AML-193 (cell line): ENCODE measurements at regions not wholly inside any gene's neighbourhood (a gene's known extent, or its start where the extent isn't known, plus 50 kb on each side); places are given as distances from the start of the nearest gene placed in this dataset.

Source experiments
- DNase-seq, 2 experiments: peaks; one replicate each; lab custom pipeline; 2025; lab: John Stamatoyannopoulos, UW

DNA sequence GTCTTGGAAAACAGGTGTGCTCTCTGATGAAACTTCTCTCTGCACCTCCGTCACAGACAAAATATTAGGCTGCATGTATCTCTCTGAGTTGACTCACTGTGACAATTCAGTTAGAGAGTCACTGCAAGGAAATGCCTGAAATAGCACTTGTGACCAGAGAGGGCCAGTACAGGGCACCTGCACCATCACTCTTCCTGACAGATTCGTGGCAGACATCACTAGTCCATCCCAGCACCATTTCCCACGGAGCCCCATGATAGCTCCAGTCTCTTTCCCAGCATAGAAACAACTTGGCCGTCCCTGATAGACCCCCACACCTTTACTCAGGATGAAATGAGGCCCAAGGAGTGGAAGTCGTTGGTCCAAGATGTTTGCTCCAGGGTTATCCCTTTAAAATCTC, 73.3 kb upstream of the ISX start:
- no peak for DNase-seq

DNA sequence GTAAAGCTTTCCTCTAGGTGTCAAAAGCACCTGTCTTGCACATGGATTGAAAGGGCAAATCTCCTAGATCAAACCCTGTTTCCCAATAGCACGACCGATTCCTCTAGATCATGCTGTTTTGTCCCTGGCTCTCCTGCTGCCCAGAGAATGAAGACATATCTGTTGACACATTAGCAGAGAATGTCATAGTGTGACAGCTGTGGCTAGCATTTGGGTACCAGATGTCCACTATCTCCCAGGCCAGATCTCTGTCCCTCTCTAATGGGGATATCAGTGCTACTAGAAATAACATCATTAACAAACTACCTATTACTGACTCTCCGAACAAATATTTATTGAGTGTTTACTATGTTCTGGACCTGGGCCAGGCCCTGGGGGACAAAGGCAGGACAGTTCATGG, 72.4 kb upstream of the ISX start:
- DNase-seq = no peak

DNA sequence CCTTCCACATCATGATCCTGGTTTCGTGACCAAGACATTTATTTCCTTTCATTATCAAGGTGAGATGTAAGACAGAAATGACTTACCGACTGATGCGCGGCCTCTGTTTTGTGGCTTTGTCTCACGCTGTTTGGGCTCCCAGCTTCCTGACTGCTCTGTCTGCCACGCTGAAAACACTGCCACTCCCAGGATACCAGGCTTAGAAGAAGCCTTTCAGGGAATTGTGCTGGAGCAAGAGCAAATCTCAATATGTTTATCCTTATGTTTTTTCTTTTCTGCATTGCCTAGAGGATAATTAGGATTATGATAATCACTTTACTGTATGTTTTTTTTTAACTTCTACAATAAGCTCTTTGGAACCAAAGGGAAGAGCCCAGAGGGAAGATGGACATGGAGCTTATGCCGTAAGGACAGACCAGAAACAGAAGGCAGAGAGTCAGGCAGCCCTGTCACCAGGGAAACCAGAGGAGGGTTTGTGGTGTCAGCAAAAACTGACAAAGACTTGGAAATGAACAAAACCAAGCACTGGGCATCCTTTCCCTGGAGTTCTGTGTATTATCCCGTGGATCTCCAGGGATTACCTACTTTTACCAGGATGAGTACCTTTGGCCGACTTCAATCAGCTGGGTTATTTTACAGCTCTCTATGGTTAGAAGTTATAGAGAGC, 68.2 kb upstream of the ISX start:
- no peak for DNase-seq

DNA sequence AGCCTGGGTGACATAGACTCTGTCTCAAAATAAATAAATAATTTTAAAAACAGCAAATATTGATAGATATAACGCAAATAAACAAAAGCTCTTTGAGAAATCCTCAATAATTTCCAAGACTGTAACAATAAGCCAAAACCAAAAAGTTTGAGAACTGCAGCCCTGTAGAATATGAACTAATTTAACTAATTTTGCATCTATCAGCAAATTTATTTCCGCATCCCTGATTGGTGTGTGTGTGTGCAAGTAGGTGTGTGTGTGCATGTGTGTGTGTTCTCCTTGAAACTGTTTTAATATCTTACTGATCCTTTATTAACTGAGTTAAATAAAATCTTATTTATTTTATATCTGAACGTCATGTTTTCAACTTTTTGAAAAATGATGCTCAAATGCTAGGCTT, 67.0 kb upstream of the ISX start:
- no peak for DNase-seq

DNA sequence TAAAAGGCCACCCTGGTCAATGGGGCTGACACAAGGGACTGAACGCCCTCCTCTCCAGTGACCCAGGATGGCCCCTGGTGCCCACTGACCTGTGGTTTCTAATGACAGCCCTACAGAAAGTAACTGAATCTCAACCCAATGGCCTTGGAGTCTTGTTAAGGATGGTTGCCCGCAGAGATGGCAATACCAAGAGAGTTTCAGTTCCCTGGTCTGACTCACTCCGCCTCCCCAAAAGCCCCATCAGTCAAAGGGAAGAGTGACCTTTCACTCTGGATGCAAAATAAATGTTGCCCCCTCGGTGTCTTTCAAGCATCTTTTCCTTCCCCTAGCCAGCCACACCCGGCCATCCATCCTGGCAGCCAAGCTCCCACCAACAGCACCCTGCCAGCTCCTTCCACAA, 57.7 kb upstream of the ISX start:
- DNase-seq = no peak

DNA sequence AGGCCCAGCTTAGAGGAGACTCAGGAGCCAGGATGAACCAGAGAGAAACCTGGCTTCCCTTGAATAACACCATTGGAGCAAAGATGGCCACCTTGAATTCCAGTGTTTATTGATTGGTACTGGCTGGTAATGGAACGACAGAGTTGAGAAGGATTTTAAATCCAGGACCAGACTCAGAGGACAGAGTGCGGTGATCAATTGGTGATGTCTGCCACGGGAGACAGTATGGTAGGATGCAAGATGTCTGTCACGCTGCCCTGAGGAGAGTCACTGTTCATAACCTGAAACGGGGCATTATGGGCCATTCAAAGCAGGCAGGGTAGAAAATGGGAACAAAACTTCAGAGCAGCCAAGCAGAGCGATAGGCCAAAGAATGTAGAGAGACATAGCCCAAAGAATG, 55.4 kb upstream of the ISX start:
- DNase-seq = no peak

DNA sequence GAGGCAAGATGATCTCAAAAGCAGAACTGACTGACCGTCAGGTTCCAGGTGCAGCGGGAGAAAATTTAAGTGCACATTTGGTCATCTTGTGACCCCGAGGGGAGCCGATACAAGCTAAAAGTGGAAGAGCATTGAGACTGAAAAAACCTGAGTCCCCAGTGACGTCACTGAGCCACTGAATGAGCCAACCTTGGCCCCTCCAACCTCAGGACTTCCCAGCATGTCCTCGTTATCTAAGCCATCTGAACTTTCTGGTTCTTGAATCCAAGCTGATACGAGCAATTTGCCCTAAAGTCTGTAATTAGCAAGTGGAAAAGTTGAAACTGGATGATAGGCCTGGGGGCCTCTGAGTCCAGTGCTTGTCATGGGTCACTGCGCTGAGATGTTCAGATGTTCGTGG, 51.1 kb upstream of the ISX start:
- DNase-seq = no peak
